ENCODE measurements at regions not wholly inside any gene's neighbourhood (a gene's known extent, or its start where the extent isn't known, plus 50 kb on each side); places are given as distances from the start of the nearest gene placed in this dataset.

DNA sequence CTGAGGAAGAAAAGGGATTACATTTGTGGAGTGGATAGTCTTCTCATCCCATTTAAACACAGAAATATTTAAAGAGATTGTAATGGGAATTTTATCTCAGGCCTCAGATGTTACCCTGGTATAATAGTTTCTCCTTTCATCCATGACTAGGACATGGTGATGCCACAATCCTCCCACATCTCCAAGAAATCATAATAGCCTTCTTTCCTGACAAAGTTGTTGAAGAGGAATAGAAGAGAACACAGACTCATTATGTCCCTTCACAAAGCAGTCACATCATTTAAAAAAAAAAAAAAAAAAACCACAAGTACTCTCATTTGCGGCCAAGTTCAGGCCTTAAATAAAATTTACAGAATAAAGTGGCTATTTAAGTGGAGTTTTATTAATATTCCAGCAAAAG lies 359.6 kb downstream of the DEPDC1B start:
- DNase-seq (ENCODE audit: low read depth in 2 of 3, low spot score in 1 of 3): no peak

DNA sequence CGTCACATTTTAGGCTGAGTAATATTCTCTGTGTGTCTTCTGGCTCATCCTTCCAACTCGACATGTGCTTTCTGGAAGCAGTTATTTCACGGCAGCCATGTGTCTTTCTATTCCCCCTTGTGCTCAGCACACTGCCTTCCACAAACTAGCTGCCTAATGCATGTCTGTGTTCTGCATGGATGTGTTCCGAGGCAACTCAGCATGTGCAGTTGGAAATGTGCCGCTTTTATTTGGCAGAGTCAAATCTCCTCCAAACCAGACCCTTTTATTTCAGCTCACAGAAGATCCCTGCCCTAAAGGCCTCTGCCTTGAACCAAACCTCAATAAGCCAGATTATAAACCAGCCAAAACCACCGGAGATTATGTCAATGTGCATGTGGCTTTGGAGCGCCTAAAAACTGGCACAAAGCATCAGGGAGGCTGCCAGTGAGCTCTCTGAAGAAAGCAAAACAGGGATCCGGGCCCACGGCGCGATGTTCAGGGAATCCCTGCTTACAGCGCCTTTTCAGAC lies 360.2 kb downstream of the DEPDC1B start:
- DNase-seq (ENCODE audit: low read depth in 2 of 3, low spot score in 1 of 3): no peak

DNA sequence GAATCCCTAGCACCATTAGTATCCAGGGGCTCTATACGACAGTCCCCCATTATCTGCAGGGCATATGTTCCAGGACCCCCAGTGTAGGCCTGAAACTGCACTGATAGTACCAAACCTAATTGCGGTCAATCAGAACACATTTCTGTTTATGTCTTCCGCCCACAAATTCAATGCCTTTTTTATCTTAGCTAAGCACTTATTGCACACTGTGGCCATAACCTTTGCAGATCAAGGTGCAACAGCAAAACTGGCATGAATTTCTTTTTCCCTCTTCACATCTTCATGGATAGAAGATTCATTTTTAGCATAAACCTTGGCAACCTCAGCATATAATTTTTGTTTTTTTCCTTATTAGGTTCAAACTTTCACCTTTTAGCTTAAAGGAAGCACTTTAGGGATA lies 361.1 kb downstream of the DEPDC1B start:
- no peak for DNase-seq (ENCODE audit: low read depth in 2 of 3, low spot score in 1 of 3)

DNA sequence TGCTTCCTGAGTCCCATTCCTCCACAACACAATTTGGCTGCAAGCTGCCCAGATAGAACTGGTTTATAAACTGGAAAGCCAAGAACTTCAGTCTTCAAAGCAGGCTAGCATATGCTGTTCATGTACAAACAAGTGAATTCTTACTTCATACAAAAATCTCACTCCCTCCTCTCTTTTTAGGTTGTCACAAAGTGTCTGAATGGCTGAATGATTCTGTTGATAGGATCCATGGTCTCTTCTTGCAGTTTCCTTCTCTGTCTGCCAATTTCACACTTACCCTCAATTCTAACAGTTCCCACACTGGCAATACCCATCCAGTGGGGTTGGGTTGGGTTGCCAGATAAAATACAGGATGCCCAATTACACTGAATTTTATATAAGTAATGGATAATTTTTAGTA lies 363.5 kb downstream of the DEPDC1B start:
- no peak for DNase-seq (ENCODE audit: low read depth in 2 of 3, low spot score in 1 of 3)

DNA sequence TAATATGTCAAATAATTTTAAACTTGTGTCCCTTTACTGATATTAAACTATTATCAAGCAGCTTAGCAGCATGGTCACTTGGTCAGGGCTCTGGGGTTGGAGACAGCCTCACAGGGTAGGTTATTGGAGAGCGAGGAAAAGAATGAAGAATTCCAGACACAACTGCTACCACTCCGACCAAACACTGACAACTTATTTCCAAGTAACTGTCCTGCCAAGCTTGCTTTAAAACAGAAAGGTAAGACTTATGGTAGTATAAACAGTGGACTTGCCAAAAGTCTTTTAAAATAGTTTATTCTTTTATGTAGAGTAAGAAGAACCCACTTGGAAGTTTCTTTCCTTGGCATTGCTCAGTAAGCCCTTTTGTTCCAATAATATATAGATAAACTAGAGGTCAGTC lies 364.1 kb downstream of the DEPDC1B start:
- DNase-seq (ENCODE audit: low read depth in 2 of 3, low spot score in 1 of 3): no peak

DNA sequence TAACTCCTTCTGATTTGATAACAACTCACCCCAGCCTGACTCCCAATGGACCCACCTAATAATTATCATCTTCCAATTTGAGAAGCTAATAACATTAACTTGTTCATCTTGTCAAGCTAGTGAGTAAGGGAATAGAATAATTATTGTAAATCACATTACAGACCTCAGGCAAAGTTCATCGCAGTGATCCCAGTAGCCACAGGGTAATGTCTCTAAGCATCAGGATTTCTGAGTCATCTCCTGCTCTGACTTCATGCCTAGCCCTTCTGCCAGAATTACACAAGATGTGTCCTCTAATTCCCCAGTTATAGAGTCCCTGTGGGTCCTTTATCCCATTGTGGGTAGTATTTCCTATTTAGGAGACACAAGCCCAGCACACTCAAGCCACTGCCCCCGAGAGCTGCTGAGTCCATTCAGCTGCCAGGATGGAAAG lies 365.7 kb downstream of the DEPDC1B start:
- no peak for DNase-seq (ENCODE audit: low read depth in 2 of 3, low spot score in 1 of 3)

DNA sequence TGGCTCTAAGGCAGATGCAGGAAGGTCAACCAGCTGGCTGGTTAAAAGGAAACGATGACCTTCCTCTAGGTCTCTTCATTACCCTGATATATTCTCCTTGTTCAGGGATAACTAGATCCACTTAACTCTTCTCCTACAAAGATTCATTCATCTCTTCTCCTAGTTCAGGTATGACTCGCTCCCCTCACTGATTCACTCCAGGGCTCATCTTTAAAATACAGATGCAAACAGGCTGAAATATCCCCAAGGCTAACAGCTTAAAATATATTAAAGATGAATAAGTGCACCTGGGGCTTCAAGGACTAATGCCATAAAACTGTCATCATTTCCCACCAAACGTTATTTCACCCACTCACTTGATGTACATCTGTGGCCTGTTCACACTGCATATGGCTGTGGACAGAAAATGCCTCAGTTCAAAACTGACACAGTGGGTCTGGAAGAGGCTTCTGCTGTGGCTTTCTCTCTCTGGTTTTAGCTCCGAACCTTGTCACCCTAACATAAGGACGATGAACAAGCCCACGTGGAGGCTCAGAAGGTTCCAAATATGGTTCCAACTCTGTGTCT lies 366.9 kb downstream of the DEPDC1B start:
- DNase-seq (ENCODE audit: low read depth in 2 of 3, low spot score in 1 of 3): no peak

DNA sequence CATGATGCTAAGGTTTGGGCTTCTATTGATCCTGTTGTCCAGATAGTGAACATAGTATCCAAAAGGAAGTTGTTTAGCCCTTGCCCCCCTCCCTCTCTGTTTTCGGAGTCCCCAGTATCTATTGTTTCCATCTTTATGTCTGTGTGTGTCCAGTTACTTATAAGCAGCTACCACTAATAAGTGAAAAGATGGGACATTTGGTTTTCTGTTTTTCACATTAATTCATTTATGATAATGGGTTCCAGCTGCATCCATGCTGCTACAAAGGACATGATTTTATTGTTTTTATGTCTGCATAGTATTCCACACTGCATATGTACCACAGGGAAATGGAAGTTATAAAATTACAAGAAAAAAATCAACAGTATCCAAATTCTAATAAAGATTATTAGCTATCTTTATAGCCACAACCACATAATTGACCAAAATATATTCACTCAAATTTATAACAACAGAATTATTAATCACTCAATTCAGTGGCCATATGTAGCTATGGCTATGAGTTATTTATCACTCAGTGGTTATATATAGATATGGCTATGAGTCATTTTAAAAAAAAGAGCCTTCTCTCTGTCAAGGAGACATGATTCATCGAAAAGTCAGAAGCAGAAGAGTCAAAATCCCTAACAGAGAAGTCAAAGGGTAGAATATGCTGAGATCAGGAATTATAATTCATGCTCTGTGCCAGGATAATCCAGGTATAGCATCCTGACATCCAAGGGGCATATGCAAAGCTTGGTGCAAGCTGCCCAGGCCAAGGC lies 367.5 kb downstream of the DEPDC1B start:
- DNase-seq (ENCODE audit: low read depth in 2 of 3, low spot score in 1 of 3): no peak

DNA sequence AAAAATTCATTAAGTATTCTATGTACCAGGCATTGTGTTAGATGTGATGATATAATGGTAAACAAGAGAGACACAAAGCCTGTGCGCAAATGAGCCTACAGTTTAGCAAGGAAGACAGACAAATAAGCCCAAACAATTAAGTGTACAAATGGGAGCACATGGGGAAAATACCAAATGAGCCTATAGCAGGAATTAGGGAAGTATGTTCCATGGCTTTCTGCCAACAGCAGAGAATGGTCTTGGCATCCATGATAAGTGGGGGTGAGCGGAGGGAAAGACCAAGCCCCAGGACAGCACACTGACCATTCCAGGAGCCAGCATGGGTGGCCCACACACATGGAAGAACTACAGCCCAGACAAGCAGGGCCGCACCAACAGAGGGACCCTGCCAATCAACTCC lies 369.7 kb downstream of the DEPDC1B start:
- DNase-seq (ENCODE audit: low read depth in 2 of 3, low spot score in 1 of 3): no peak

DNA sequence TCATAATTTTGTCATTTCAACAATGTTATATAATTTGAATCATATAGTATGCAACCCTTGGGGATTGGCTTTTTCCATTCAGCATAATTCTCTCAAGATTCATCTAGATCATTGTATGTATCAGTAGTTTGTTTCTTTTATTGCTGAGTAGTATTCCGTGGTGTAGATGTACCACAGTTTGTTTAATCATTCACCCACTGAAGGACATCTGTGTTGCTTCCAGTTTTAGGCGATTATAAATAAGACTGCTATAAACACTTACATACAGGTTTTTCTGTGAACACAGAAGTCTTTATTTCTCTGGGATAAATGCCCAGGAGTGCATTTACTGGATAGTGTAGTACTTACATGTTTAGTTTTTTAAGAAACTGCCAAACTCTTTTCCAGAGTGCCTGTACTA lies 374.1 kb downstream of the DEPDC1B start:
- DNase-seq (ENCODE audit: low read depth in 2 of 3, low spot score in 1 of 3): no peak

DNA sequence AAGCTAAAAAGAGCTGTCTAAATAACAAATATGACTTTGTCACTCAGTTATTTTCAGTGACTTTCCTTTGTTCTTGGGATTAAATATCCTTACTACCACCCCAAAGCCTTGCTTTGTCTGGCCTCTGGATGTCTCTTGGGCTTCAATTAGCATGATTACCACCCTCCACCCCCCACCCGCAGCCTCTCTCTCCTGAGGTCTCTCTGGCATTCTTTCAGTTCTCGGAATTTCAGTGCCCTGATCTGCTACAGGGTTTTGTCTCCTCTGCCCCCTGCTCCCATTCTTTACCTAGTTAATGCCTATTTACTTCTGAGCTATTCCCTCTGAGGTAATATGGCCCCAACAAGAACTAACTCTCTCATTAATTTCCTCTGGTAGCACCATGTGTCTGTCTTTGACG lies 376.4 kb downstream of the DEPDC1B start:
- DNase-seq (ENCODE audit: low read depth in 2 of 3, low spot score in 1 of 3): no peak

DNA sequence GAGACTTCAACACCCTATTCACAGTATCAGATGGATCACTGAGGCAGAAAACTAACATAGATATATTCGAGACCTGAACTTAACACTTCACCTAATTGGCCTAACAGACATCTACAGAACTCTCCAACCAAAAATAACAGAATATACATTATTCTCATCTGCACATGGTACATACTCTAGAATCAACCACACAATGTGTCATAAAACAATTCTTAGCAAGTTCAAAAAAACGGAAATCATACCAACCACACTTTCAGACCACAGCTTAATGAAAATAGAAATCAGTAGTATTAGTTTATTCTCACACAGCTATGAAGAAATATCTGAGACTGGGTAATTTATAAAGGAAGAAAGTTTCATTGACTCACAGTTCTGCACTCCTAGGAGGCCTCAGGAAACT lies 387.9 kb downstream of the DEPDC1B start:
- DNase-seq (ENCODE audit: low read depth in 2 of 3, low spot score in 1 of 3): no peak

DNA sequence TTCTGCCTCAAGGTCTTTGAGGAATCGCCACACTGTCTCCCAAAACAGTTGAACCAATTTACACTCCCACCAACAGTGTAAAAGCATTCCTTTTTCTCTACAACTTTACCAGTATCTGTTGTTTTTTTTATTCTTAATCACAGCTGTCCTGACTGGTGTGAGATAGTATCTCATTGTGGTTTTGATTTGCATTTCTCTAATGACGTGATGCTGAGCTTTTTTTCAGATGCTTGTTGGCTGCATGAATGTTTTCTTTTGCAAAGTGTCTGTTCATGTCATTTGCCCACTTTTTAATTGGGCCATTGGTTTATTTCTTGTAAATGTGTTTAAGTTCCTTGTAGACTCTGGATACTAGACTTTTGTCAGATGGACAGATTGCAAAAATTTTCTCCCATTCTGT lies 400.0 kb downstream of the DEPDC1B start:
- no peak for DNase-seq (ENCODE audit: low read depth in 2 of 3, low spot score in 1 of 3)

DNA sequence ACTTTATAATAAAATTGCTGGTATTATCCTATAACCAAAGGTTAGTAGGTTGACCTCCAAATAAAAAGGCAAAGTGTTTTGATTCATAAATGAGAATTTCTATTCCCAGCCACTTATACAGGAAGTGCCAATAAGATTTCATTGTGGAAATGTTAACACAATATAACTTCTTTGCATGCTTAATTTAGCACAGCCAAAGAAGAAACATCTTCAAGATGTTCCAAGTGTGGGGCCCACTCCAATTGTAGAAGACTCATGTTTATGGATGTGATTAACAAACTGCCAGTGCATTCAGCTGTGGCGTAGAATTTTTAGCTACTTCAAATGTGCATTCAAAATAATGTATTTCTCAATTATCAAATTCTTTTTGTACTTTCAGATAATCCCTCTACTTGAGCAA lies 402.3 kb downstream of the DEPDC1B start:
- no peak for DNase-seq (ENCODE audit: low read depth in 2 of 3, low spot score in 1 of 3)

DNA sequence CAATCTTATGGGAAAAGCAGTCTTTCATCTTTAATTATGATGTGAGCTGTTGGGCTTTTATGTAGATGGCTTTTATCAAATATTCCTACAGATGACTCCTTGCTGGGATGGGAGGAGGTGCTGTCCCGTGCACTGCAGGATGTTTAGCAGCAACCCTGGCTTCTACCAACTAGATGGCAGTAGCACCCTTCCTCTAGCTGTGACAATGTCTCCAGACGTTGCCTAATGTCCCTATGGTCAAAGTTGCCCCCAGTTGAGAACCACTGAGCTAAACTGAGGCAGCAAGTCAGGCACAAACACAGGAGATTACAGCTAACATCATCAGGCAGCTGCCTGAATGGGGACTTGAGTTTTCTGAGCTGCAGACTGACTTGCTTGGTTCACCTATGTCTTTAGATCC lies 401.9 kb upstream of the PDE4D start:
- no peak for DNase-seq (ENCODE audit: low read depth in 2 of 3, low spot score in 1 of 3)

DNA sequence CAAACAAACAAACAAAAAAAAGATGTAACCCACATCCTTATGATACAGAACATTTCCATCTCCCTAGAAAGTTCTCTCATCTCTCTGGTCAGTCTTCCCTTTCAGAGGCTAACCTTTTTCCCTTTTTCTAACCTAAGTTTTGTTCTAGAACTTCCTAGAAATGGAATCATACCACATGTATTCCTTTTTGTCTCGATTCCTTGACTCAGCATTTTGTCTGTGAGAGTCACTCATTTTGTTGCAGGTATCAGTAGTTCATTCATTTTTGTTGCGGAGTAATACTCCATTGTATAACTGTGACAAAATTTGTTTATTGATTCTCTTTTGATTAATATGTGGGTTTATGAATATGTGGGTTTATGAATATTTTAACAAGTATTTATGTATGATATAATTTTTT lies 400.0 kb upstream of the PDE4D start:
- DNase-seq (ENCODE audit: low read depth in 2 of 3, low spot score in 1 of 3): no peak

DNA sequence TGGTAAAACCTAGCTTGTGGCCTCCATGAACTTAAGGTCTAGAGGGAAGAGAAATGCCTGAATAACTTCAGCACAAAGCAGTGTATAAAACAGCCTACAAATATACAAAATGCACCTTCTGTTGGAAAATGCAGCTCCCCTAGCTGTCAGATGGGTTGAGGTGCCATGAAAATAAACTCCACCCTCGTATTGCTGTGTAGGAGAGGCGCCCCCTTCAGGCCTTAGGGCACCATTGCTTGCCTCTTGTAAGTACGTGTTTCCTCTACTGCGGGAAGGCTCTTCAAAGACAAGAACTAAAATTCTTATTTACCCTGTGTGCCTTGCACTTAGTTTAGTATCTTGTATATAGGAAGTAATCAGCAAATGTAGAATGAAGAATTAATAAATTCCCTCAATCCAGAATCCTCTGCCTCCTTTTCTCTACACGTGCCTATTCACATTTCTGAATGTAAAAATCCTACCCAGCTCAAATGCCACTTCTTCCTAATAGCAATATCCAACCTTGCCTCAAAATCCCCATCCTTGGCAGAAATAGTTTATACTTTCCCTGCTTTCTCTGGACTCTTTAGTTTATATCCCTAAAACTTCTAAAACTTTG lies 393.7 kb upstream of the PDE4D start:
- peak in 1 of 3 donors; percentile 2 for DNase-seq (ENCODE audit: low read depth in 2 of 3, low spot score in 1 of 3)

DNA sequence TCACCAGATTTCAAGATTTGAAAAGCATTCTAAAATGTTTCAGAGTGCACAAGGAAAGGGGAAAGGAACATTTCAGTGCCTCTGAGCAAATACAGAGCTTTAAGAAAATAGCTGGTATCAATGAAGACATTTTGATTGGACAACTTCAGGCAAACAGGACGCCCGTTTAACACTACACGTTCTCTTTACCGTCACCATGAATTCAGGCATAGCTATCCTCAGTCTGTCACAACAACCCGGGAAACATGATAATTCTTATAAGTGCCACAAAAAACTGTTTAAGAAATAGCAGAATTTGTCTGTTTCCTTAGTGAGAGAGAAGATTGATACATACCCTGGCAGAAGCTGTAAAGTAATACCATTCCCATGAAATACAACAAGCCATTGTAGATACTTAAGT lies 392.4 kb upstream of the PDE4D start:
- no peak for DNase-seq (ENCODE audit: low read depth in 2 of 3, low spot score in 1 of 3)

DNA sequence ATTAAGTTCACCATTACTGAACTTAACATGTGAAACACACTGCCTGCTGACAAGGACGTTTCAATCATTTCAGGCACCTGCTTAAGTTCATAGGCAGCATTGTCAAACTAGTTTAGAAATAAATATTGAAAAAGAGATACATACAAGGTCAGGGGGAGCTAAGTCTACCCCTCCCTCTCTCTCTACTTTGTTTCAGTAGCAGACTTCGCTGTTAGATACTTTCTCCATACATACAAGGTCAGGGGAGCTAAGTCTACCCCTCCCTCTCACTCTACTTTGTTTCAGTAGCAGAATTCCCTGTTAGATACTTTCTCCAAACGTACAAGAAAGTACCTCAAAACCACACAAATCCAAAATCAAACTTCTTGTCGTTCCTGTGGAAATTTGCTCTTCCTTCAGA lies 387.4 kb upstream of the PDE4D start:
- DNase-seq (ENCODE audit: low read depth in 2 of 3, low spot score in 1 of 3): no peak

DNA sequence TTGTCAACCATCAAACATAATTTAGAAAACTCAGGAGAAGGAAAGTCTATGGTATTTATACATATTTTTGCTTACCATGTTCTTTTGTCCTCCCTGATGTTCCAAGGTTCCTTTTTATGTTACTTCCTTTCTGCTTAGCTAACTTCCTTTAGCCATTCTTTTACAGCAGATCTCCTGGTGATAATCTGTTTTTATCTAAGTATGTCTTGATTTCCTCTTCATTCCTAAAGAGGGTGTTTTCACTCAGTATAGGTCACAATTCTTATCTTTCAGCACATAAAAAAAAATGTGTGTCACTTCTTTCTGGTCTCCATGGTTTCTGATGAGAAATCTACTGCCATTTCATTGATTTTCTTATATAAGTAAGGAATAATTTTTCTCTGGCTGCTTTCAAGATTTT lies 384.4 kb upstream of the PDE4D start:
- no peak for DNase-seq (ENCODE audit: low read depth in 2 of 3, low spot score in 1 of 3)

DNA sequence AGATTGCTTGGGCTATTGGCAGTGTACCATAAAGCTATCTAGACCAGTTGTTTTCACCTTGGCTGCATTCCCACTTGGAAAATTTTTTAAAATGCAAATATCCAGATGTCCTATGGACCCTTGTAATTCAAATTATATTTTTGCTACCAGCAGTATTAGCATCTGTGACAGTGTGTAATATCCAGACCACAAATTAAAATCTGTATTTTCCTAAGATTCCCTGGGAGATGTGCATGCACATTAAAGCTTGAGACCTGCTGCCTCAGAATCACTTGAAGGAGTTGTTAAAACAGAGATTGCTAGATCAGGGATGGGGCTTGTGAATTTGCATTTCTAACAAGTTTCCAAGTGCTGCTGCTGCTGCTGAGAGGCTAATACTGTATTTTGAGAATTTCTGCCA lies 381.2 kb upstream of the PDE4D start:
- no peak for DNase-seq (ENCODE audit: low read depth in 2 of 3, low spot score in 1 of 3)

DNA sequence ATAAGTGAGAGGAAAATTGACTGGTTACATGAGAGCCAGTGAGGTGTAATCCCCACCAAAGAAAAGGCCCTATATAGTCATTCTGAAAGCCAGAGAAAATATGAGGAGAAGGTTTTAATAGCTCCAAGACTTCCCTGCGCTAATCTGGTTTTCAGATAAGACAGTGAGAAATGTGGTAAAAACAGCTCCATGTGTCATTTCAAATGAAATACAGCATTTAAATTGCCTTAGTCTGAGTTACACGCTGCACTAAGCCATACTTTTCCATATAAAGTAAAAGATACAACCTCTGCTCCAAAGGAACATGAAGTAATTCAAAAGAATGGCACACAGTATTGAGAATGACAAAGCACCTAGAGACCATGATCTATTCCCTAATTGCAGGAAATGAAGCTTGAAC lies 378.0 kb upstream of the PDE4D start:
- no peak for DNase-seq (ENCODE audit: low read depth in 2 of 3, low spot score in 1 of 3)

DNA sequence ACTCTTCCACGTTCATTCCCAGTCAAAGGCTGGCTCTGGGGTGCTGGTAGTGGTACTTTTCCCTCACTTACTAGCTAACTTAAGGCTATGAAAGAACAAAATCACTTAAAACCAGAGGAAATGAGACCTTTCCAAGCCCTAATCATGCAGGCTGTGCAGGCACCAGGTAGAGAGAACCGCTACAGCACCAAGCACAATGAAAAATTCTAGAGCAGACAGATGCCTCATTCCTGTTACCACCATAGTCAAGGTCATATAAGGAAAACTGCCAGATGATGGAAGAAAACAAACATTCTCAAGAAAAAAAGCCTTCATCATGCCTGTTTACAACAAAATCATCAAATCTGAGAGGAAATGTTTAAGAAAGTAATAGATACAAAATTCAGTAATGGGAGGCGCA lies 374.4 kb upstream of the PDE4D start:
- DNase-seq (ENCODE audit: low read depth in 2 of 3, low spot score in 1 of 3): no peak
